Glutamatergic neuron (in vitro differentiated cells): ENCODE measurements at regions not wholly inside any gene's neighbourhood (a gene's known extent, or its start where the extent isn't known, plus 50 kb on each side); places are given as distances from the start of the nearest gene placed in this dataset.

Experiments
- DNase-seq: peaks from one replicate; pipeline ENCODE4 v3.0.0; 2022
- H3K27ac Mint-ChIP-seq: one replicate; pipeline ENCODE4 v1.8.0; 2020; ENCODE audit warnings: mild to moderate bottlenecking, mixed read lengths, inconsistent platforms; ENCODE audit not compliant: unreplicated experiment
- H3K27me3 Mint-ChIP-seq: one replicate; pipeline ENCODE4 v1.8.0; 2020; ENCODE audit warnings: mild to moderate bottlenecking, moderate library complexity, mixed read lengths, inconsistent platforms; ENCODE audit not compliant: unreplicated experiment
- H3K36me3 Mint-ChIP-seq: one replicate; pipeline ENCODE4 v1.8.0; 2020; ENCODE audit warnings: mild to moderate bottlenecking, mixed read lengths, inconsistent platforms; ENCODE audit not compliant: unreplicated experiment
- H3K4me1 Mint-ChIP-seq: one replicate; pipeline ENCODE4 v1.8.0; 2020; ENCODE audit warnings: mild to moderate bottlenecking, low read depth, mixed read lengths, inconsistent platforms; ENCODE audit not compliant: unreplicated experiment
- H3K4me3 Mint-ChIP-seq: one replicate; pipeline ENCODE4 v1.8.0; 2020; ENCODE audit warnings: mild to moderate bottlenecking, mixed read lengths, inconsistent platforms; ENCODE audit not compliant: unreplicated experiment
- H3K9me3 Mint-ChIP-seq: one replicate; pipeline ENCODE4 v1.8.0; 2020; ENCODE audit warnings: mild to moderate bottlenecking, moderate library complexity, mixed read lengths, inconsistent platforms; ENCODE audit not compliant: unreplicated experiment
- CTCF ChIP-seq: fragments of 200-600 bp; sonication (generic); IDR thresholded peaks from one replicate; pipeline ENCODE4 v1.5.0; 2021; ENCODE audit not compliant: partially characterized antibody, unreplicated experiment

DNA sequence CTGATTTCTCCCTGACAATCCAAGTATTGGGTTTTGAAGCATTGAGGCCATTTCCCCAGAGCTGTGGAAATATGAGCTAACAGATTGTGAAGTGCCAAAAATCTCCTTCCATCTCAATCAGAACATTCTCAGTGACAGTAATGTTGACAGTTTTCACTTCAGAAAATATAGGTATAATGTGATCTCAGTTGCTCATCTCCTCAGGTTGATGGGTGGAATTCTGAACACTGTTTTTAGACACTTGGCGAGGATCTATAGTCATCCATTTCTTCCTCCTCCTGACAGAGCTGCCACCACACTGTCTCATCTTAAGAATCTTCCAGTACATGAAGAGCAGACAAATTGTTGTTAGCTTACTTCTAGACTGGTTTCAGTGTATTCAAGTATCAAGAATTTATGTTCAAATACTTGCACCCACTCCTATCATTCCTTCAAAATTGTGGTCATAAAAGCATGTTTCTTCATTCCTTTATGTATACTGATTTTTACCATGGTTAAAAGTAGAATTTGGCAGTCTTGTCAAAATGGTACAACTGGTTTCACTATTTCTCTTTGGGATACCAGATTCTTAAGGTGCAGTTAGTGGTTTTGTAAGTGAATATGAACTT is 199.7 kb upstream of the TLE4 start:
- no peaks in the 10 kb centered on the region for H3K4me1 Mint-ChIP-seq
- no peak overlapping the region for H3K27ac Mint-ChIP-seq
- no peak for TF ChIP-seq CTCF
- no peak for DNase-seq
- no peak overlapping the region for H3K4me3 Mint-ChIP-seq
- H3K9me3 Mint-ChIP-seq: no peaks in the 10 kb centered on the region
- H3K27me3 Mint-ChIP-seq: no peaks in the 10 kb centered on the region
- no peaks in the 10 kb centered on the region for H3K36me3 Mint-ChIP-seq

- no peaks in the 10 kb centered on the region for H3K27me3 Mint-ChIP-seq
These were observed 194.4 kb upstream of the TLE4 start for GRCh38 chr9:79377339-79377855.

GRCh38 chr9:79378107-79378506 is 193.7 kb upstream of the TLE4 start:
- TF ChIP-seq CTCF: no peak
- Mint-ChIP-seq H3K36me3 (no peaks in the 10 kb centered on the region), H3K27me3 (no peaks in the 10 kb centered on the region), H3K27ac (no peak overlapping the region), H3K4me3 (no peak overlapping the region), H3K9me3 (no peaks in the 10 kb centered on the region), H3K4me1 (no peaks in the 10 kb centered on the region)
- DNase-seq: no peak

More at GRCh38 chr9:79377339-79377855, 194.4 kb upstream of the TLE4 start:
- Mint-ChIP-seq H3K9me3 (no peaks in the 10 kb centered on the region), H3K36me3 (no peaks in the 10 kb centered on the region), H3K4me1 (no peaks in the 10 kb centered on the region), H3K27ac (no peak overlapping the region), H3K4me3 (no peak overlapping the region)
- TF ChIP-seq CTCF: no peak
- no peak for DNase-seq

GRCh38 chr9:79382044-79382443 is 189.7 kb upstream of the TLE4 start:
- Mint-ChIP-seq H3K27me3 (no peaks in the 10 kb centered on the region), H3K36me3 (no peaks in the 10 kb centered on the region), H3K9me3 (no peaks in the 10 kb centered on the region), H3K27ac (no peak overlapping the region), H3K4me1 (no peaks in the 10 kb centered on the region), H3K4me3 (no peak overlapping the region)
- TF ChIP-seq CTCF: no peak
- no peak for DNase-seq

DNA sequence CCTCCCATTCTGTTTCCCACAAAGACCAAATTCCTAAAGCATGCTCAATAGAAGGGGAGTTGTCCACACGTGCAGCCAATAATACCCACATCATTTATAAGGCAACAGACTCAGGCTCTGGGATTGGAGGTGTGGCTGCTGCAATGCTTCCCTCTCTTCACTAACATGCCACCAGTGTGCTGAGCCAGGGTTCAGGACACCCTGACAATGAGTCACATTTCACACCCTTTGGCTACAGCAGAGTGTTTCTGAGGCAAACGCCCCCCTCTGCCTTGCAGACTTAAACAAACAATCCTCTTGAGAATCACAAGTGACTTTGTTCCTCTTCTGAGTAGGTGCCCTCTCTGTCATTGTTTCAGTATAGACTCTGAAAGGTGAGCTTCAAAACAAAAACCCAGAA is 189.3 kb upstream of the TLE4 start:
- Mint-ChIP-seq H3K9me3 (no peaks in the 10 kb centered on the region), H3K27me3 (no peaks in the 10 kb centered on the region), H3K27ac (no peak overlapping the region), H3K4me3 (no peak overlapping the region), H3K4me1 (no peaks in the 10 kb centered on the region), H3K36me3 (no peaks in the 10 kb centered on the region)
- no peak for TF ChIP-seq CTCF
- no peak for DNase-seq
